ENCODE measurements at regions not wholly inside any gene's neighbourhood (a gene's known extent, or its start where the extent isn't known, plus 50 kb on each side); places are given as distances from the start of the nearest gene placed in this dataset.

- H3K4me1 ChIP-seq, result no peaks in the 10 kb centered on the region
- H3K36me3 ChIP-seq, result no peaks in the 10 kb centered on the region
- H3K27me3 ChIP-seq, result no peaks in the 10 kb centered on the region
- WGBS, 2 donors, result 52 to 71% methylated on average over 2 of the region's 2 CpGs
- H3K27ac ChIP-seq, result no peak overlapping the region
- no peak overlapping the region for H3K4me3 ChIP-seq (replicated peaks in 1 of 3)
- TF ChIP-seq CTCF (IDR thresholded peaks at IDR 0.05), result no peak
- no peak for TF ChIP-seq POLR2A (IDR thresholded peaks at IDR 0.05)
- no peaks in the 10 kb centered on the region for H3K9me3 ChIP-seq
- DNase-seq, result no peak
- intact Hi-C loops (cut with DNase I), result no loop called here
Observed at GRCh38 chrX:94511564-94511963, 837.6 kb downstream of the FAM133A start.

- Histone ChIP-seq H3K27me3 (no peaks in the 10 kb centered on the region), H3K4me1 (no peaks in the 10 kb centered on the region), H3K4me3 (replicated peaks in 1 of 3) (no peak overlapping the region), H3K36me3 (no peaks in the 10 kb centered on the region), H3K27ac (no peak overlapping the region), H3K9me3 (no peaks in the 10 kb centered on the region)
- no peak for DNase-seq
- 41 to 90% methylated on average over 1 of the region's 1 CpG for WGBS, 2 donors
- TF ChIP-seq POLR2A (IDR thresholded peaks at IDR 0.05) (no peak), CTCF (IDR thresholded peaks at IDR 0.05) (no peak)
- intact Hi-C loops (cut with DNase I), result no loop called here
Observed at GRCh38 chrX:94515009-94515408, 841.0 kb downstream of the FAM133A start.

GRCh38 chrX:94524867-94525266 is 850.9 kb downstream of the FAM133A start:
- no peak for TF ChIP-seq POLR2A (IDR thresholded peaks at IDR 0.05)
- TF ChIP-seq CTCF (IDR thresholded peaks at IDR 0.05), result no peak
- DNase-seq, result no peak
- WGBS, 2 donors, result 36% methylated on average over 1 of the region's 1 CpG; no CpG with 5 or more reads in 1 of the 2 donors
- H3K27me3 ChIP-seq, result no peaks in the 10 kb centered on the region
- no peak overlapping the region for H3K4me3 ChIP-seq (replicated peaks in 1 of 3)
- no peak overlapping the region for H3K27ac ChIP-seq
- no peaks in the 10 kb centered on the region for H3K9me3 ChIP-seq
- no peaks in the 10 kb centered on the region for H3K36me3 ChIP-seq
- no peaks in the 10 kb centered on the region for H3K4me1 ChIP-seq
- intact Hi-C loops (cut with DNase I), result no loop called here

GRCh38 chrX:94545722-94546121 is 871.7 kb downstream of the FAM133A start:
- H3K27me3 ChIP-seq, result no peaks in the 10 kb centered on the region
- intact Hi-C loops (cut with DNase I), result no loop called here
- no peak for DNase-seq
- TF ChIP-seq POLR2A (IDR thresholded peaks at IDR 0.05) (no peak), CTCF (IDR thresholded peaks at IDR 0.05) (no peak)
- no peak overlapping the region for H3K27ac ChIP-seq
- no peaks in the 10 kb centered on the region for H3K36me3 ChIP-seq
- no peaks in the 10 kb centered on the region for H3K4me1 ChIP-seq
- 73 to 84% methylated on average over 2 of the region's 2 CpGs for WGBS, 2 donors
- no peaks in the 10 kb centered on the region for H3K9me3 ChIP-seq
- H3K4me3 ChIP-seq (replicated peaks in 1 of 3), result no peak overlapping the region

GRCh38 chrX:94551831-94552230 is 877.8 kb downstream of the FAM133A start:
- no peaks in the 10 kb centered on the region for H3K36me3 ChIP-seq
- no peaks in the 10 kb centered on the region for H3K27me3 ChIP-seq
- H3K27ac ChIP-seq, result no peak overlapping the region
- H3K4me1 ChIP-seq, result no peaks in the 10 kb centered on the region
- TF ChIP-seq POLR2A (IDR thresholded peaks at IDR 0.05) (no peak), CTCF (IDR thresholded peaks at IDR 0.05) (no peak)
- no peaks in the 10 kb centered on the region for H3K9me3 ChIP-seq
- intact Hi-C loops (cut with DNase I), result no loop called here
- H3K4me3 ChIP-seq (replicated peaks in 1 of 3), result no peak overlapping the region
- 86 to 89% methylated on average over 4 of the region's 4 CpGs for WGBS, 2 donors
- no peak for DNase-seq
